ENCODE measurements at regions not wholly inside any gene's neighbourhood (a gene's known extent, or its start where the extent isn't known, plus 50 kb on each side); places are given as distances from the start of the nearest gene placed in this dataset.

GRCh38 chr3:21055015-21055414 lies 696.0 kb downstream of the ZNF385D start:
- no peak overlapping the region for H2BK15ac ChIP-seq (ENCODE audit: low read length)
- DNase-seq (ENCODE audit: low read depth in 1 of 2, low spot score in 2 of 2) (no peak), FAIRE-seq (no peak)
- no peak overlapping the region for H4K5ac ChIP-seq (ENCODE audit: insufficient read length, low read depth, low read length)
- TF ChIP-seq JUND (IDR thresholded peaks at IDR 0.05; ENCODE audit: low read length) (no peak), GTF2F1 (IDR thresholded peaks at IDR 0.05; ENCODE audit: borderline replicate concordance, low read depth, low read length) (no peak), SIX5 (IDR thresholded peaks at IDR 0.05; ENCODE audit: low read depth, low read length) (no peak), E2F6 (IDR thresholded peaks at IDR 0.05) (no peak), RAD21 (IDR thresholded peaks at IDR 0.05 in 1 of 2, conservative IDR thresholded peaks at IDR 0.05 in 1 of 2; ENCODE audit: low read depth in 2 of 2, low read length in 2 of 2) (no peak), FOSL1 (IDR thresholded peaks at IDR 0.05; ENCODE audit: insufficient read depth, low read depth, low read length) (no peak), POU5F1 (IDR thresholded peaks at IDR 0.05; ENCODE audit: low read depth, low read length) (no peak), RNF2 (IDR thresholded peaks at IDR 0.05; ENCODE audit: borderline replicate concordance, low read depth, low read length, missing control alignments, poor library complexity, severe bottlenecking) (no peak), HDAC6 (IDR thresholded peaks at IDR 0.05; ENCODE audit: low read depth, low read length) (no peak), PHF8 (conservative IDR thresholded peaks at IDR 0.05; ENCODE audit: low read depth, low read length) (no peak), TCF12 (IDR thresholded peaks at IDR 0.05; ENCODE audit: low read depth, low read length) (no peak)
- H3K79me2 ChIP-seq (ENCODE audit: control insufficient read depth in 1 of 2, insufficient read depth in 2 of 2, low read length in 2 of 2) = no peaks in the 10 kb centered on the region
- H2BK12ac ChIP-seq (ENCODE audit: low read depth, low read length) = no peak overlapping the region
- no peaks in the 10 kb centered on the region for H3K79me1 ChIP-seq (ENCODE audit: low read depth, low read length)
- POLR2A ChIA-PET (ENCODE audit: partially characterized antibody) = no interaction called here
- H3K4me2 ChIP-seq (ENCODE audit: insufficient read depth in 1 of 2, low read depth in 2 of 2, low read length in 2 of 2) = no peak overlapping the region
- no peaks in the 10 kb centered on the region for H4K20me1 ChIP-seq (replicated peaks in 1 of 2; ENCODE audit: control insufficient read depth in 1 of 2, insufficient read depth in 2 of 2, low read length in 2 of 2)
- no peak overlapping the region for H2AK5ac ChIP-seq (ENCODE audit: low read depth, low read length)
- no peak overlapping the region for H3K14ac ChIP-seq (ENCODE audit: insufficient read length)
- no peaks in the 10 kb centered on the region for H3K4me1 ChIP-seq (replicated peaks in 1 of 4; ENCODE audit: control insufficient read depth in 3 of 4, insufficient read depth in 4 of 4, low read length in 3 of 4)
- no peaks in the 10 kb centered on the region for H3K27me3 ChIP-seq (replicated peaks in 1 of 4; ENCODE audit: control insufficient read depth in 3 of 4, extremely low read depth in 1 of 4, insufficient read depth in 3 of 4, low read length in 3 of 4)
- H3K36me3 ChIP-seq (ENCODE audit: control insufficient read depth in 2 of 4, insufficient read depth in 4 of 4, low read length in 3 of 4) = no peaks in the 10 kb centered on the region
- H3K23me2 ChIP-seq (ENCODE audit: low read depth, low read length) = no peaks in the 10 kb centered on the region
- no peak overlapping the region for H4K8ac ChIP-seq (ENCODE audit: extremely low read depth, insufficient read depth, low read length)
- H2AFZ ChIP-seq (ENCODE audit: low read length) = no peak overlapping the region
- H3K56ac ChIP-seq (replicated peaks; ENCODE audit: insufficient read length, low read depth, low read length) = no peak overlapping the region
- no peak overlapping the region for H3K27ac ChIP-seq (ENCODE audit: low read depth, low read length)
- H3K4me3 ChIP-seq (ENCODE audit: extremely low read depth in 1 of 4, insufficient read depth in 2 of 4, low read depth in 3 of 4, low read length in 4 of 4) = no peak overlapping the region
- H2BK20ac ChIP-seq (ENCODE audit: low read length) = no peak overlapping the region
- H3K18ac ChIP-seq (ENCODE audit: extremely low read depth, low read length) = no peak overlapping the region
- H3K9me3 ChIP-seq (ENCODE audit: insufficient read depth in 2 of 2, low read depth in 1 of 2, low read length in 1 of 2) = no peaks in the 10 kb centered on the region
- no peak overlapping the region for H2BK120ac ChIP-seq (replicated peaks; ENCODE audit: low read depth, low read length)
- CTCF ChIA-PET (ENCODE audit: partially characterized antibody) = no interaction called here
- no peak overlapping the region for H4K91ac ChIP-seq (replicated peaks; ENCODE audit: insufficient read length, low read length)
- H2BK5ac ChIP-seq (ENCODE audit: low read depth, low read length) = no peak overlapping the region
- H3K4ac ChIP-seq (replicated peaks; ENCODE audit: insufficient read length, low read depth, low read length) = no peak overlapping the region
- no peak overlapping the region for H3K9ac ChIP-seq (replicated peaks in 1 of 4; ENCODE audit: extremely low read depth in 1 of 4, low read depth in 3 of 4, low read length in 3 of 4)
- no peak overlapping the region for H3K23ac ChIP-seq (ENCODE audit: insufficient read length)
